IMR-90 (cell line): ENCODE measurements at regions not wholly inside any gene's neighbourhood (a gene's known extent, or its start where the extent isn't known, plus 50 kb on each side); places are given as distances from the start of the nearest gene placed in this dataset.

Source experiments
- ATAC-seq: fragments of 200-7000 bp; cut with Tn5 transposase; 2 replicates; pipeline ENCODE4 v1.9.1; 2020; ENCODE audit warnings: low read depth, mild to moderate bottlenecking, moderate library complexity
- BruUV-seq: library from RNA; stranded (reverse); fragments of 400-500 nt; replicated peaks from 2 replicates; lab custom pipeline; 2021; lab: Mats Ljungman, UMichigan
- CTCF ChIA-PET: fragments of 300-600 bp; formaldehyde crosslinking; extraction: SDS; loops from one replicate; lab custom pipeline; 2021; ENCODE audit warnings: antibody characterized with exemption; lab: Yijun Ruan, JAX
- POLR2A ChIA-PET: fragments of 300-600 bp; sonication (Branson Sonifier 250); formaldehyde crosslinking; loops from one replicate; lab custom pipeline; 2022; ENCODE audit warnings: antibody characterized with exemption; ENCODE audit not compliant: unreplicated experiment; lab: Charles Lee
- DNase-seq: peaks from one replicate; pipeline ENCODE4 v3.0.0; 2013
- H2AFZ ChIP-seq: replicated peaks from 2 replicates; pipeline ENCODE3; 2013; ENCODE audit warnings: low read length, mild to moderate bottlenecking; ENCODE audit not compliant: poor library complexity
- H2AK5ac ChIP-seq: 2 replicates; pipeline ENCODE4 v1.6.1; 2013; ENCODE audit warnings: low read depth, low read length, inconsistent platforms
- H2AK9ac ChIP-seq: replicated peaks from 2 replicates; pipeline ENCODE3; 2013; ENCODE audit warnings: mild to moderate bottlenecking, low read depth, low read length, moderate library complexity; ENCODE audit not compliant: poor library complexity
- H2BK120ac ChIP-seq: 2 replicates; pipeline ENCODE4 v1.6.1; 2013; ENCODE audit warnings: low read depth, low read length, inconsistent platforms
- H2BK15ac ChIP-seq: 3 replicates; pipeline ENCODE4 v1.6.1; 2013; ENCODE audit warnings: low read depth, low read length, inconsistent platforms
- H2BK20ac ChIP-seq: 2 replicates; pipeline ENCODE4 v1.6.1; 2013; ENCODE audit warnings: low read depth, mild to moderate bottlenecking, inconsistent platforms, low read length, moderate library complexity
- H2BK5ac ChIP-seq: 2 replicates; pipeline ENCODE4 v1.6.1; 2013; ENCODE audit warnings: mild to moderate bottlenecking, low read depth, low read length, inconsistent platforms; ENCODE audit not compliant: poor library complexity, severe bottlenecking
- H3K14ac ChIP-seq: replicated peaks from 2 replicates; pipeline ENCODE4 v1.6.1; 2013; ENCODE audit warnings: low read depth, low read length, inconsistent platforms
- H3K18ac ChIP-seq: 2 replicates; pipeline ENCODE4 v1.6.1; 2013; ENCODE audit warnings: low read depth, low read length, control low read depth
- H3K23ac ChIP-seq: 2 replicates; pipeline ENCODE4 v1.6.1; 2013; ENCODE audit warnings: low read depth, low read length, inconsistent platforms
- H3K27ac ChIP-seq: 2 replicates; pipeline ENCODE4 v1.5.1; 2013; ENCODE audit warnings: mild to moderate bottlenecking, control low read depth, low read length; ENCODE audit not compliant: insufficient read depth
- H3K27me3 ChIP-seq: 2 replicates; pipeline ENCODE4 v1.6.1; 2013; ENCODE audit warnings: low read length; ENCODE audit not compliant: control insufficient read depth, insufficient read depth
- H3K36me3 ChIP-seq: 2 replicates; pipeline ENCODE4 v1.6.1; 2013; ENCODE audit warnings: low read length, mixed read lengths; ENCODE audit not compliant: control insufficient read depth, insufficient read depth
- H3K4ac ChIP-seq: 2 replicates; pipeline ENCODE4 v1.6.1; 2013; ENCODE audit warnings: low read depth, low read length, inconsistent platforms
- H3K4me1 ChIP-seq: 2 replicates; pipeline ENCODE4 v1.6.1; 2013; ENCODE audit warnings: low read length, mixed read lengths; ENCODE audit not compliant: control insufficient read depth, insufficient read depth
- H3K4me2 ChIP-seq: 2 replicates; pipeline ENCODE4 v1.6.1; 2013; ENCODE audit warnings: low read depth, mild to moderate bottlenecking, control low read depth, low read length, moderate library complexity
- H3K4me3 ChIP-seq: 2 replicates; pipeline ENCODE4 v1.5.1; 2013; ENCODE audit warnings: low read depth, mild to moderate bottlenecking, control low read depth, low read length, moderate library complexity; ENCODE audit not compliant: insufficient read depth
- H3K56ac ChIP-seq: 2 replicates; pipeline ENCODE4 v1.6.1; 2013; ENCODE audit warnings: low read length, inconsistent platforms; ENCODE audit not compliant: insufficient read depth; ENCODE audit errors: extremely low read depth
- H3K79me1 ChIP-seq, 2 experiments: 2 replicates each; pipeline ENCODE4 v1.6.1; 2013; ENCODE audit warnings: low read length in 2 of 2, inconsistent platforms in 1 of 2, low read depth in 1 of 2
- H3K9ac ChIP-seq: 2 replicates; pipeline ENCODE4 v1.6.1; 2013; ENCODE audit warnings: low read depth, low read length, control low read depth
- H3K9me1 ChIP-seq: 2 replicates; pipeline ENCODE4 v1.6.1; 2013; ENCODE audit warnings: low read length, inconsistent platforms; ENCODE audit not compliant: insufficient read depth
- H3K9me3 ChIP-seq: 2 replicates; pipeline ENCODE4 v1.6.1; 2013; ENCODE audit warnings: low read length; ENCODE audit not compliant: control insufficient read depth, insufficient read depth
- H4K20me1 ChIP-seq: 2 replicates; pipeline ENCODE4 v1.6.1; 2013; ENCODE audit warnings: low read length, inconsistent platforms; ENCODE audit not compliant: insufficient read depth
- H4K5ac ChIP-seq: 2 replicates; pipeline ENCODE4 v1.6.1; 2013; ENCODE audit warnings: mild to moderate bottlenecking, low read depth, low read length, control low read depth
- H4K8ac ChIP-seq, 2 experiments: 2 replicates each; pipeline ENCODE4 v1.6.1; 2013; ENCODE audit warnings: low read depth in 2 of 2, low read length in 2 of 2, control low read depth in 1 of 2, inconsistent platforms in 1 of 2
- H4K91ac ChIP-seq: 2 replicates; pipeline ENCODE4 v1.6.1; 2013; ENCODE audit warnings: low read depth, low read length, inconsistent platforms; ENCODE audit not compliant: insufficient read depth
- MAFK ChIP-seq: IDR thresholded peaks from 2 replicates; pipeline ENCODE4 v1.6.1; 2012; ENCODE audit warnings: low read depth, low read length, improper control_type of control experiment
- MAZ ChIP-seq: IDR thresholded peaks from 2 replicates; pipeline ENCODE4 v1.6.1; 2012; ENCODE audit warnings: low read depth, mild to moderate bottlenecking, low read length, improper control_type of control experiment, moderate library complexity, borderline replicate concordance
- RFX5 ChIP-seq: IDR thresholded peaks from 2 replicates; pipeline ENCODE4 v1.8.0; 2012; ENCODE audit warnings: low read depth, mild to moderate bottlenecking, low read length, moderate library complexity
- WGBS, 2 experiments: methylation state at CpG; one replicate each; pipeline versions ENCODE4 v1.1.5 to v1.1.7; 2013; ENCODE audit warnings: missing lambda C conversion rate in 2 of 2; ENCODE audit not compliant: insufficient read length in 1 of 2; ENCODE audit errors: extremely low coverage in 2 of 2; 5-methylcytosine and 5-hydroxymethylcytosine counted together
- dilution Hi-C: fragments of 300-500 bp; cut with HindIII; formaldehyde crosslinking; loops from one replicate; pipeline ENCODE4 v1.14.3; 2018; ENCODE audit warnings: low sequenced_read_pairs; ENCODE audit not compliant: unreplicated experiment
- in situ Hi-C: fragments of 300-500 bp; cut with MboI; formaldehyde crosslinking; loops from 3 replicates; pipeline ENCODE4 v1.14.3; 2019; ENCODE audit warnings: low sequenced_read_pairs, inconsistent platforms, mixed read lengths
- intact Hi-C: fragments of 100-400 bp; cut with micrococcal nuclease; formaldehyde crosslinking; loops from 2 replicates; pipeline ENCODE4 v1.10.0; 2022

DNA sequence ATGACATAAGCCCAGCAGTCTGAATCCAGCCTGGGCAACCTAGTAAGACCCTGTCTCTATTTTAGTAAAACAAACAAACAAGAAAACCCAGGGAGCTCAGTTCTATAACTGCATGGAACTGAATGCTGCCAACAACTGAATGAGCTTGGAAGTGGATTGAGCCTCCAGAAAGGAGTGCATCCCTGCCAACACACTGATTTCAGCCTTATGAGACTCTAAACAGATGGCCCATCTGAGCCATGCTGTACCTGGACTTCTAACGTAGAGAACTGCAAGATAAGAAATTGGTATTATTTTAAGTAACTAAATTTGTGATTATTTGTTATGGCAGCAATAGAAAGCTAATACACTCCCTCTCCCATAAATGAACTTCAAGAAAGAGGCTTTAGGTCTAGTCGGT lies 150.4 kb upstream of the RAI14 start:
- H3K9me3 ChIP-seq: no peaks in the 10 kb centered on the region
- H2BK15ac ChIP-seq: no peak overlapping the region
- H4K8ac ChIP-seq: no peak overlapping the region
- no peak overlapping the region for H4K5ac ChIP-seq
- H3K27ac ChIP-seq: no peak overlapping the region
- POLR2A ChIA-PET: no interaction called here
- no peak overlapping the region for H3K4me2 ChIP-seq
- peaks cover 13% of the 10 kb centered on the region for H3K4me1 ChIP-seq
- H3K4ac ChIP-seq: no peak overlapping the region
- no peak overlapping the region for H2AK5ac ChIP-seq
- no peak overlapping the region for H2AFZ ChIP-seq
- no peak overlapping the region for H3K56ac ChIP-seq
- no CpG with 5 or more reads among the region's 2 CpGs for WGBS, 2 experiments
- no peaks in the 10 kb centered on the region for H3K79me1 ChIP-seq
- no peak overlapping the region for H3K14ac ChIP-seq
- no peak overlapping the region for H3K9ac ChIP-seq
- no TSS peak for BruUV-seq
- dilution Hi-C loops (no loop called here), in situ Hi-C loops (no loop called here), intact Hi-C loops (no loop called here)
- no peak overlapping the region for H3K4me3 ChIP-seq
- H4K20me1 ChIP-seq: no peaks in the 10 kb centered on the region
- H2BK20ac ChIP-seq: no peak overlapping the region
- no peak overlapping the region for H2BK5ac ChIP-seq
- H3K27me3 ChIP-seq: no peaks in the 10 kb centered on the region
- TF ChIP-seq MAFK: no peak
- no peak for TF ChIP-seq RFX5
- TF ChIP-seq MAZ: no peak
- H3K18ac ChIP-seq: no peak overlapping the region
- ATAC-seq: no peak
- no peak overlapping the region for H4K91ac ChIP-seq
- H3K23ac ChIP-seq: no peak overlapping the region
- no peaks in the 10 kb centered on the region for H3K9me1 ChIP-seq
- no peak for DNase-seq
- H2AK9ac ChIP-seq: no peak overlapping the region
- H3K36me3 ChIP-seq: no peaks in the 10 kb centered on the region
- CTCF ChIA-PET: no interaction called here
- no peak overlapping the region for H2BK120ac ChIP-seq
